ENCODE measurements at regions not wholly inside any gene's neighbourhood (a gene's known extent, or its start where the extent isn't known, plus 50 kb on each side); places are given as distances from the start of the nearest gene placed in this dataset.

GRCh38 chr2:188713961-188714360 lies 260.2 kb upstream of the COL3A1 start:
- DNase-seq (ENCODE audit: insufficient read length, low spot score): no peak
- no peak for FAIRE-seq
- TF ChIP-seq, protein P1, sequence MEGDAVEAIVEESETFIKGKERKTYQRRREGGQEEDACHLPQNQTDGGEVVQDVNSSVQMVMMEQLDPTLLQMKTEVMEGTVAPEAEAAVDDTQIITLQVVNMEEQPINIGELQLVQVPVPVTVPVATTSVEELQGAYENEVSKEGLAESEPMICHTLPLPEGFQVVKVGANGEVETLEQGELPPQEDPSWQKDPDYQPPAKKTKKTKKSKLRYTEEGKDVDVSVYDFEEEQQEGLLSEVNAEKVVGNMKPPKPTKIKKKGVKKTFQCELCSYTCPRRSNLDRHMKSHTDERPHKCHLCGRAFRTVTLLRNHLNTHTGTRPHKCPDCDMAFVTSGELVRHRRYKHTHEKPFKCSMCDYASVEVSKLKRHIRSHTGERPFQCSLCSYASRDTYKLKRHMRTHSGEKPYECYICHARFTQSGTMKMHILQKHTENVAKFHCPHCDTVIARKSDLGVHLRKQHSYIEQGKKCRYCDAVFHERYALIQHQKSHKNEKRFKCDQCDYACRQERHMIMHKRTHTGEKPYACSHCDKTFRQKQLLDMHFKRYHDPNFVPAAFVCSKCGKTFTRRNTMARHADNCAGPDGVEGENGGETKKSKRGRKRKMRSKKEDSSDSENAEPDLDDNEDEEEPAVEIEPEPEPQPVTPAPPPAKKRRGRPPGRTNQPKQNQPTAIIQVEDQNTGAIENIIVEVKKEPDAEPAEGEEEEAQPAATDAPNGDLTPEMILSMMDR (IDR thresholded peaks at IDR 0.05; ENCODE audit: insufficient read depth, missing control alignments): no peak

GRCh38 chr2:188720811-188721605 lies 253.2 kb upstream of the COL3A1 start:
- TF ChIP-seq, protein P1 (IDR thresholded peaks at IDR 0.05; ENCODE audit: insufficient read depth, missing control alignments): no peak
- FAIRE-seq (no peak), DNase-seq (ENCODE audit: insufficient read length, low spot score) (no peak)

DNA sequence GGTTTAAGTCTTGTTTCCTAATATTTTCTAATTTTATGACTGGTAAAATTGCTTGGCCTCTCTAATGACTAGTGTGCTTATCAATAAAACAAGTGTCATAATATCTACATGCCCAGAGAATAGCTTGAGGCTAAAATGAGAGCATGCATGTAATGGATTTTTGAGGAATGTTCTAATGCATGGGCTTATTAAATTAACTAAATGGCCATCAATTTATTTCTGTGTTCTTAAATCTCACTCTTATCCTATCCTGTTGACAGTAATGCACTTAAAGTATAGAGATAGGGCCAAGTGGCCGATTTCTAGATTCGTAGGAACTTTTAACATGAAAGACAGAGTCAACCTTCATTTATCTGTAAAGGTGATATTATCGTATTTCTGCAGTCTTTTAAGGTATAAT lies 252.4 kb upstream of the COL3A1 start:
- DNase-seq (ENCODE audit: insufficient read length, low spot score) (no peak), FAIRE-seq (no peak)
- TF ChIP-seq, protein P1 (IDR thresholded peaks at IDR 0.05; ENCODE audit: insufficient read depth, missing control alignments): no peak

DNA sequence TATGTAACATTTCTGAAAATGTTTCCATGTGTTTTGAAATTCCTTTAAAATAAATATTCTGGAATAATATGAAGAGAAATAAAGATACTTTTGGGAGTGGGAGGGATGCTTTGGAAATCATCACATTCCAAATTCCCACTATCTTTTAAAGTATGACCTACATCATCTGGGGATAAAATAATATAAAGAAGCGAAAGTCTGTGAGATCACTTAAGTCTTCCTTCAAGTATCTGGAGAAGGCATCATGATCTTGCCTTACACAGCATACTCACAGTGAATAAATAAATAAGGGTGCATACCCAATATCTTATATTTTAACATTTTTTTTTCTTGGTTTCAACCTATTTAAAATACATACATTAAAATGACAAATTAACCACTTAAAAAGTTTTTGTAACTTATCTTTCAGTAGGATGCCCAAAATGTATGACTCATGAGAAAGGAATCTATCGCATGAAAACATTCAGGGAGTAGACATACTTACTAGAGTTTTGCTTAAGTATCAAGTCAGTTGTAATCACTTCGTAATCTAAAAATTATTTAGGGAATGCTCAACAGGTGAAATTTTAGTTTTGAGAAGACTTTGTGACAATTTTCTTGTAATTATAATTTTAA lies 248.3 kb upstream of the COL3A1 start:
- FAIRE-seq: no peak
- TF ChIP-seq, protein P1 (IDR thresholded peaks at IDR 0.05; ENCODE audit: insufficient read depth, missing control alignments): no peak
- no peak for DNase-seq (ENCODE audit: insufficient read length, low spot score)

DNA sequence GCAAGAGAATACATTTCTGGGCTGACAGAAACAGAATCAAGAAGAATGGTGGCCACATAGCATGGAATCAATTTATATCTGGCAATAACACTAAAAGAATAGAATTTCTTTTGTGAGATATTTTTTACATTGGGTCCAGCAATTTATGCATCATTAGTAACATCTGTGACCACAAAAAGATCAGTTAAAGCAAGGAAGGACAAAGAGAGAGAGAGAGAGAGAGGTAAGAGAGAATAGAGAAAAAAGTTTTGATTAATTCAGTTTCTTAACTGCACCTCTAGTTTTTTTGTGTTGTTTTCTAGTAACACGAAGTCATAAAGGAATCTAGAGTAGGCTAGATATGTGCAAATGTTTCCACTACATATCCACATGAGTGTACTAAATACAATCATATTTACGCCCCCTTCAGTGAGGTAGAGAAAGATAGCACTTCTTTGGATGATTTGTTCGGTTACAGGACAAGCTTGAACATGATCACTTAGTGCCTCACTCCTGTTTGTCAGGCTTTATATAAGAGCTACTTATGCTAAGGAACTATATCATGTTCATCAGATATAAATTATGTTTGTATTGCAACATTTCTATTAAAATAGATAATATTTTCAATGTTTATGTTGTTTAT lies 247.4 kb upstream of the COL3A1 start:
- DNase-seq (ENCODE audit: insufficient read length, low spot score) (no peak), FAIRE-seq (no peak)
- TF ChIP-seq, protein P1 (IDR thresholded peaks at IDR 0.05; ENCODE audit: insufficient read depth, missing control alignments): no peak

DNA sequence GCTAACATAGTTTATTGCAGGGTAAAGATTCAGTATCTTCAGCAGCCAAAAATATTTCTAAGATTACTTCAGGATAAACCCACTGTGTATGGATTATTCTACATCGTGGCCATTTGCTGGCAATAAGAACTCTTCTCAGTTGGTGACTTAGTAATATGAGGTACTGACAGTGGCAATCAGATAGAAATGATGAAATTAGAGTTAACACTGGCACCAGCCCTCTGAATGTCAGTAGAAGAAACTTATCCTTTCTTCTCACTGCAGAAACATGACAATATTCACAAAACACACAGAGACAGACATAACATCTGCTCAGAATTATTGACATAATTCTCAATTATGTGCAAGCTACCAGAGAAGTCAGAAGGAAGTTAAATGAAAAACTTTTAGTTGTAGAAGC lies 246.3 kb upstream of the COL3A1 start:
- TF ChIP-seq, protein P1 (IDR thresholded peaks at IDR 0.05; ENCODE audit: insufficient read depth, missing control alignments): no peak
- no peak for DNase-seq (ENCODE audit: insufficient read length, low spot score)
- FAIRE-seq: no peak

- DNase-seq (ENCODE audit: insufficient read length, low spot score) (no peak), FAIRE-seq (no peak)
- TF ChIP-seq, protein P1 (IDR thresholded peaks at IDR 0.05; ENCODE audit: insufficient read depth, missing control alignments): no peak
Observed at GRCh38 chr2:188734691-188735090, 239.5 kb upstream of the COL3A1 start.

All from D721Med (cell line).